ENCODE measurements at regions not wholly inside any gene's neighbourhood (a gene's known extent, or its start where the extent isn't known, plus 50 kb on each side); places are given as distances from the start of the nearest gene placed in this dataset.
A peak's percentile ranks its signal among the peaks of the same experiment; 100 is the strongest.

GRCh38 chr12:90855534-90855933 lies 99.4 kb downstream of the CCER1 start:
- H3K27ac ChIP-seq, result no peak overlapping the region
- TF ChIP-seq CTCF (conservative IDR thresholded peaks at IDR 0.05; ENCODE audit: low read depth), result no peak
- ChIA-PET CTCF (no interaction called here), POLR2A (ENCODE audit: low non-redundant PET) (no interaction called here)
- no peak for DNase-seq (ENCODE audit: low spot score)

GRCh38 chr12:90854136-90854689 lies 100.8 kb downstream of the CCER1 start:
- POLR2A ChIA-PET (ENCODE audit: low non-redundant PET), result no interaction called here
- CTCF ChIA-PET, result interaction anchor here (0.6 to 1.3 kb wide), 13 partner anchors 9 to 754 kb away, joined by 3 to 8 read pairs (median 4); no protein-coding TSS in a partner anchor
- peak; percentile 82 for TF ChIP-seq CTCF (conservative IDR thresholded peaks at IDR 0.05; ENCODE audit: low read depth)
- no peak overlapping the region for H3K27ac ChIP-seq
- DNase-seq (ENCODE audit: low spot score), result peak; percentile 25

- ChIA-PET CTCF (interaction anchor here (0.6 kb wide), 1 partner anchor 352 kb away, joined by 3 read pairs; no protein-coding TSS in a partner anchor), POLR2A (ENCODE audit: low non-redundant PET) (no interaction called here)
- TF ChIP-seq CTCF (conservative IDR thresholded peaks at IDR 0.05; ENCODE audit: low read depth), result no peak
- no peak for DNase-seq (ENCODE audit: low spot score)
- no peak overlapping the region for H3K27ac ChIP-seq
These were observed 102.9 kb downstream of the CCER1 start for GRCh38 chr12:90851800-90852718.

- ChIA-PET CTCF (no interaction called here), POLR2A (ENCODE audit: low non-redundant PET) (no interaction called here)
- peak; percentile 22 for DNase-seq (ENCODE audit: low spot score)
- no peak overlapping the region for H3K27ac ChIP-seq
- TF ChIP-seq CTCF (conservative IDR thresholded peaks at IDR 0.05; ENCODE audit: low read depth), result no peak
These were observed 112.5 kb downstream of the CCER1 start for GRCh38 chr12:90842477-90842876.

GRCh38 chr12:90841336-90841735 lies 113.6 kb downstream of the CCER1 start:
- ChIA-PET POLR2A (ENCODE audit: low non-redundant PET) (no interaction called here), CTCF (interaction anchor here (0.6 to 1.4 kb wide), 2 partner anchors 13 to 896 kb away, joined by 3 to 6 read pairs; no protein-coding TSS in a partner anchor)
- DNase-seq (ENCODE audit: low spot score), result no peak
- TF ChIP-seq CTCF (conservative IDR thresholded peaks at IDR 0.05; ENCODE audit: low read depth), result no peak
- no peak overlapping the region for H3K27ac ChIP-seq

- ChIA-PET CTCF (interaction anchor here (0.6 kb wide), 1 partner anchor 542 kb away, joined by 3 read pairs; no protein-coding TSS in a partner anchor), POLR2A (ENCODE audit: low non-redundant PET) (no interaction called here)
- no peak for DNase-seq (ENCODE audit: low spot score)
These were observed 115.6 kb downstream of the CCER1 start for GRCh38 chr12:90839346-90839745.

More at GRCh38 chr12:90839346-90839745, 115.6 kb downstream of the CCER1 start:
- no peak for TF ChIP-seq CTCF (conservative IDR thresholded peaks at IDR 0.05; ENCODE audit: low read depth)
- H3K27ac ChIP-seq, result no peak overlapping the region
